ENCODE measurements at regions not wholly inside any gene's neighbourhood (a gene's known extent, or its start where the extent isn't known, plus 50 kb on each side); places are given as distances from the start of the nearest gene placed in this dataset.
"Not testable (repeated sequence)": the region's sequence is repeated elsewhere in the genome, so short reads cannot be mapped to it uniquely, and the experiment has no call there.

- H3K4me1 Mint-ChIP-seq: peaks cover 41% of the 10 kb centered on the region
- not testable (repeated sequence) for H3K27ac Mint-ChIP-seq; H3K4me3 Mint-ChIP-seq; H3K9me3 Mint-ChIP-seq; DNase-seq; H3K36me3 Mint-ChIP-seq (ENCODE audit: low read depth); H3K27me3 Mint-ChIP-seq (ENCODE audit: low read depth, poor library complexity)
Observed at GRCh38 chr10:22467393-22467792, 122.1 kb downstream of the SPAG6 start.

GRCh38 chr10:22468570-22469320, 123.4 kb downstream of the SPAG6 start:
- no peaks in the 10 kb centered on the region for H3K36me3 Mint-ChIP-seq (ENCODE audit: low read depth)
- H3K9me3 Mint-ChIP-seq: no peaks in the 10 kb centered on the region
- H3K4me3 Mint-ChIP-seq: no peak overlapping the region
- peaks cover 11% of the 10 kb centered on the region for H3K27me3 Mint-ChIP-seq (ENCODE audit: low read depth, poor library complexity)
- H3K4me1 Mint-ChIP-seq: peaks cover 29% of the 10 kb centered on the region
- TF ChIP-seq CTCF (IDR thresholded peaks at IDR 0.05): no peak
- no peak for DNase-seq
- no peak overlapping the region for H3K27ac Mint-ChIP-seq

GRCh38 chr10:22473044-22473443, 127.7 kb downstream of the SPAG6 start:
- no peaks in the 10 kb centered on the region for H3K9me3 Mint-ChIP-seq
- TF ChIP-seq CTCF (IDR thresholded peaks at IDR 0.05): no peak
- H3K4me1 Mint-ChIP-seq: peaks cover 40% of the 10 kb centered on the region
- no peak overlapping the region for H3K4me3 Mint-ChIP-seq
- H3K27me3 Mint-ChIP-seq (ENCODE audit: low read depth, poor library complexity): peaks cover 45% of the 10 kb centered on the region
- no peak overlapping the region for H3K27ac Mint-ChIP-seq
- no peaks in the 10 kb centered on the region for H3K36me3 Mint-ChIP-seq (ENCODE audit: low read depth)
- no peak for DNase-seq

GRCh38 chr10:22473459-22473858, 128.2 kb downstream of the SPAG6 start:
- Mint-ChIP-seq H3K9me3 (no peaks in the 10 kb centered on the region), H3K36me3 (ENCODE audit: low read depth) (no peaks in the 10 kb centered on the region), H3K4me1 (peaks cover 44% of the 10 kb centered on the region), H3K27me3 (ENCODE audit: low read depth, poor library complexity) (peaks cover 46% of the 10 kb centered on the region), H3K4me3 (no peak overlapping the region), H3K27ac (no peak overlapping the region)
- no peak for DNase-seq
- no peak for TF ChIP-seq CTCF (IDR thresholded peaks at IDR 0.05)

- no peaks in the 10 kb centered on the region for H3K36me3 Mint-ChIP-seq (ENCODE audit: low read depth)
- peaks cover 56% of the 10 kb centered on the region for H3K4me1 Mint-ChIP-seq
- peak overlapping the region; percentile 92 for H3K4me3 Mint-ChIP-seq
- no peaks in the 10 kb centered on the region for H3K9me3 Mint-ChIP-seq
- peaks cover 59% of the 10 kb centered on the region for H3K27me3 Mint-ChIP-seq (ENCODE audit: low read depth, poor library complexity)
- TF ChIP-seq CTCF (IDR thresholded peaks at IDR 0.05): no peak
- DNase-seq: peak; percentile 65
- no peak overlapping the region for H3K27ac Mint-ChIP-seq
Observed at GRCh38 chr10:22475651-22476600, 130.6 kb downstream of the SPAG6 start.

GRCh38 chr10:22476601-22477321, 131.5 kb downstream of the SPAG6 start:
- H3K27ac Mint-ChIP-seq: no peak overlapping the region
- peaks cover 59% of the 10 kb centered on the region for H3K27me3 Mint-ChIP-seq (ENCODE audit: low read depth, poor library complexity)

More at GRCh38 chr10:22476601-22477321, 131.5 kb downstream of the SPAG6 start:
- Mint-ChIP-seq H3K9me3 (no peaks in the 10 kb centered on the region), H3K36me3 (ENCODE audit: low read depth) (no peaks in the 10 kb centered on the region), H3K4me1 (peaks cover 61% of the 10 kb centered on the region), H3K4me3 (peak overlapping the region; percentile 80)
- no peak for TF ChIP-seq CTCF (IDR thresholded peaks at IDR 0.05)
- peak; percentile 26 for DNase-seq
